H9 (cell line): ENCODE measurements at regions not wholly inside any gene's neighbourhood (a gene's known extent, or its start where the extent isn't known, plus 50 kb on each side); places are given as distances from the start of the nearest gene placed in this dataset.

Source experiments
- DNase-seq: peaks from one replicate; pipeline ENCODE4 v3.0.0-alpha.2; 2017
- H2AFZ ChIP-seq: one replicate; pipeline ENCODE4 v1.6.1; 2013; ENCODE audit warnings: mild to moderate bottlenecking, low read length, control low read depth, moderate library complexity
- H2AK5ac ChIP-seq: 2 replicates; pipeline ENCODE4 v1.6.1; 2013; ENCODE audit warnings: low read length, control low read depth, mixed read lengths; ENCODE audit not compliant: insufficient read length
- H2BK120ac ChIP-seq: one replicate; pipeline ENCODE4 v1.6.1; 2013; ENCODE audit warnings: low read depth, mild to moderate bottlenecking, low read length, control low read depth, inconsistent platforms; ENCODE audit not compliant: poor library complexity, severe bottlenecking
- H2BK12ac ChIP-seq: 2 replicates; pipeline ENCODE4 v1.6.1; 2013; ENCODE audit warnings: low read length, control low read depth, mixed read lengths, low read depth; ENCODE audit not compliant: insufficient read length
- H2BK15ac ChIP-seq: 2 replicates; pipeline ENCODE4 v1.6.1; 2013; ENCODE audit warnings: low read depth, low read length, control low read depth
- H2BK20ac ChIP-seq: one replicate; pipeline ENCODE4 v1.6.1; 2013; ENCODE audit warnings: low read depth, mild to moderate bottlenecking, low read length, control low read depth, inconsistent platforms; ENCODE audit not compliant: poor library complexity, severe bottlenecking
- H2BK5ac ChIP-seq: 2 replicates; pipeline ENCODE4 v1.6.1; 2013; ENCODE audit warnings: low read length, control low read depth, mixed read lengths; ENCODE audit not compliant: insufficient read length
- H3K14ac ChIP-seq: 2 replicates; pipeline ENCODE4 v1.6.1; 2013; ENCODE audit warnings: low read length, control low read depth; ENCODE audit not compliant: insufficient read depth
- H3K18ac ChIP-seq: 2 replicates; pipeline ENCODE4 v1.6.1; 2013; ENCODE audit warnings: low read depth, mild to moderate bottlenecking, mixed read lengths, low read length, control low read depth; ENCODE audit not compliant: insufficient read length
- H3K23ac ChIP-seq: 2 replicates; pipeline ENCODE4 v1.6.1; 2013; ENCODE audit warnings: low read length, control low read depth, mixed read lengths, low read depth; ENCODE audit not compliant: insufficient read length
- H3K23me2 ChIP-seq: 2 replicates; pipeline ENCODE4 v1.6.1; 2013; ENCODE audit warnings: low read depth, mild to moderate bottlenecking, mixed read lengths, low read length, control low read depth; ENCODE audit not compliant: insufficient read length, poor library complexity, severe bottlenecking
- H3K27ac ChIP-seq: 2 replicates; pipeline ENCODE4 v1.5.1; 2013; ENCODE audit warnings: low read length, control low read depth, mixed read lengths, low read depth; ENCODE audit not compliant: insufficient read length
- H3K27me3 ChIP-seq: 2 replicates; pipeline ENCODE4 v1.6.1; 2013; ENCODE audit warnings: low read length, control low read depth, inconsistent platforms; ENCODE audit not compliant: insufficient read depth
- H3K4ac ChIP-seq: 2 replicates; pipeline ENCODE4 v1.6.1; 2013; ENCODE audit warnings: low read depth, mild to moderate bottlenecking, control low read depth, inconsistent platforms, low read length, moderate library complexity
- H3K4me1 ChIP-seq: 2 replicates; pipeline ENCODE4 v1.6.1; 2013; ENCODE audit warnings: low read length, control low read depth, inconsistent platforms; ENCODE audit not compliant: insufficient read depth
- H3K4me2 ChIP-seq: 2 replicates; pipeline ENCODE4 v1.6.1; 2013; ENCODE audit warnings: low read length, control low read depth, mixed read lengths; ENCODE audit not compliant: insufficient read length, insufficient read depth
- H3K56ac ChIP-seq: 2 replicates; pipeline ENCODE4 v1.6.1; 2013; ENCODE audit warnings: low read depth, mild to moderate bottlenecking, mixed read lengths, low read length, control low read depth; ENCODE audit not compliant: insufficient read length
- H3K79me1 ChIP-seq: 2 replicates; pipeline ENCODE4 v1.6.1; 2013; ENCODE audit warnings: low read depth, mild to moderate bottlenecking, moderate library complexity, low read length, control low read depth, inconsistent platforms; ENCODE audit not compliant: insufficient read depth, poor library complexity, severe bottlenecking
- H3K79me2 ChIP-seq: 2 replicates; pipeline ENCODE4 v1.6.1; 2013; ENCODE audit warnings: low read length, control low read depth, inconsistent platforms; ENCODE audit not compliant: insufficient read depth
- H3K9ac ChIP-seq: 2 replicates; pipeline ENCODE4 v1.6.1; 2013; ENCODE audit warnings: low read length, control low read depth, mixed read lengths; ENCODE audit not compliant: insufficient read length; ENCODE audit errors: extremely low read depth
- H3K9me3 ChIP-seq: one replicate; pipeline ENCODE4 v1.6.1; 2013; ENCODE audit warnings: low read depth, low read length, inconsistent platforms; ENCODE audit not compliant: control insufficient read depth
- H3T11ph ChIP-seq: one replicate; pipeline ENCODE4 v1.6.1; 2013; ENCODE audit warnings: mild to moderate bottlenecking, low read length, control low read depth, inconsistent platforms
- H4K20me1 ChIP-seq: one replicate; pipeline ENCODE4 v1.6.1; 2013; ENCODE audit not compliant: control insufficient read depth, insufficient read length, insufficient read depth
- H4K5ac ChIP-seq: 2 replicates; pipeline ENCODE4 v1.6.1; 2013; ENCODE audit warnings: low read depth, mild to moderate bottlenecking, mixed read lengths, low read length, control low read depth; ENCODE audit not compliant: insufficient read length
- H4K8ac ChIP-seq: replicated peaks from 2 replicates; pipeline ENCODE4 v1.6.1; 2013; ENCODE audit warnings: low read length, control low read depth, mixed read lengths, low read depth; ENCODE audit not compliant: insufficient read length
- H4K91ac ChIP-seq: 2 replicates; pipeline ENCODE4 v1.6.1; 2013; ENCODE audit warnings: low read depth, mild to moderate bottlenecking, moderate library complexity, mixed read lengths, low read length, control low read depth; ENCODE audit not compliant: insufficient read length
- H3K27ac Mint-ChIP-seq, 3 experiments: 2 replicates in 2 of 3; 3 replicates in 1 of 3; pipeline ENCODE4 v1.8.0; 2020 to 2021; ENCODE audit warnings: mixed read lengths in 3 of 3, mild to moderate bottlenecking in 1 of 3, moderate library complexity in 1 of 3
- H3K27me3 Mint-ChIP-seq: 2 replicates; pipeline ENCODE4 v1.8.0; 2021; ENCODE audit warnings: low read depth, mild to moderate bottlenecking, moderate library complexity, mixed read lengths
- H3K36me3 Mint-ChIP-seq, 3 experiments: 2 replicates in 2 of 3; 3 replicates in 1 of 3; pipeline ENCODE4 v1.8.0; 2020 to 2021; ENCODE audit warnings: low read depth in 3 of 3, mixed read lengths in 3 of 3; ENCODE audit not compliant: insufficient read depth in 1 of 3
- H3K4me1 Mint-ChIP-seq, 2 experiments: 2 replicates each; pipeline ENCODE4 v1.8.0; 2020; ENCODE audit warnings: mixed read lengths in 2 of 2
- H3K4me3 Mint-ChIP-seq, 2 experiments: 2 replicates in 1 of 2; 3 replicates in 1 of 2; pipeline ENCODE4 v1.8.0; 2020 to 2021; ENCODE audit warnings: mild to moderate bottlenecking in 2 of 2, mixed read lengths in 2 of 2, moderate library complexity in 1 of 2
- H3K9me3 Mint-ChIP-seq, 2 experiments: 2 replicates in 1 of 2; 3 replicates in 1 of 2; pipeline ENCODE4 v1.8.0; 2020; ENCODE audit warnings: mild to moderate bottlenecking in 2 of 2, mixed read lengths in 2 of 2, moderate library complexity in 1 of 2
- CTCF ChIP-seq: fragments of 200-600 bp; sonication (generic); conservative IDR thresholded peaks from 3 replicates; pipeline ENCODE4 v1.8.0; 2021; ENCODE audit warnings: antibody characterized with exemption, mild to moderate bottlenecking
- WGBS: extraction: QIAGEN DNeasy Blood & Tissue Kit; methylation state at CpG from one replicate; pipeline ENCODE4 v1.1.7; 2013; ENCODE audit warnings: missing lambda C conversion rate, low lambda C conversion rate, mixed read lengths; ENCODE audit not compliant: insufficient read length; ENCODE audit errors: extremely low coverage; 5-methylcytosine and 5-hydroxymethylcytosine counted together

- no peak for DNase-seq
- no peak overlapping the region for H3K56ac ChIP-seq
- H3K14ac ChIP-seq: no peak overlapping the region
- H3K9ac ChIP-seq: no peak overlapping the region
- H3K9me3 ChIP-seq: no peaks in the 10 kb centered on the region
- no CpG with 5 or more reads among the region's 3 CpGs for WGBS
- H2BK12ac ChIP-seq: no peak overlapping the region
- no peak overlapping the region for H4K91ac ChIP-seq
- H4K5ac ChIP-seq: no peak overlapping the region
- H3K23me2 ChIP-seq: no peaks in the 10 kb centered on the region
- TF ChIP-seq CTCF: no peak
- no peak overlapping the region for H3K27ac ChIP-seq
- H2AFZ ChIP-seq: no peak overlapping the region
- H2AK5ac ChIP-seq: no peak overlapping the region
- H3K23ac ChIP-seq: no peak overlapping the region
- H3K4me1 ChIP-seq: no peaks in the 10 kb centered on the region
- Mint-ChIP-seq H3K27ac (no peak overlapping the region), H3K36me3 (no peaks in the 10 kb centered on the region; a peak in 1 of 7 replicates), H3K9me3 (no peaks in the 10 kb centered on the region; a peak in 1 of 5 replicates), H3K27me3 (no peaks in the 10 kb centered on the region), H3K4me1 (peaks cover 8% of the 10 kb centered on the region in 2 experiments), H3K4me3 (no peak overlapping the region)
- no peaks in the 10 kb centered on the region for H3K79me2 ChIP-seq
- H3K4me2 ChIP-seq: no peak overlapping the region
- no peak overlapping the region for H3K18ac ChIP-seq
- H3K27me3 ChIP-seq: no peaks in the 10 kb centered on the region
- no peaks in the 10 kb centered on the region for H3K79me1 ChIP-seq
- H4K8ac ChIP-seq: no peak overlapping the region
- H2BK5ac ChIP-seq: no peak overlapping the region
- H2BK15ac ChIP-seq: no peak overlapping the region
- H2BK20ac ChIP-seq: no peak overlapping the region
- H4K20me1 ChIP-seq: no peaks in the 10 kb centered on the region
- H3T11ph ChIP-seq: no peak overlapping the region
- no peak overlapping the region for H2BK120ac ChIP-seq
- no peak overlapping the region for H3K4ac ChIP-seq
Measured at GRCh38 chr13:89057862-89058261, 1386.7 kb downstream of the SLITRK5 start.
